Fibroblast of lung (primary cell): ENCODE measurements at regions not wholly inside any gene's neighbourhood (a gene's known extent, or its start where the extent isn't known, plus 50 kb on each side); places are given as distances from the start of the nearest gene placed in this dataset.
"Not testable (repeated sequence)": the region's sequence is repeated elsewhere in the genome, so short reads cannot be mapped to it uniquely, and the experiment has no call there.

Source experiments
- CTCF ChIP-seq, 2 donors: IDR thresholded peaks in 1 of 2; conservative IDR thresholded peaks in 1 of 2; 1 replicate in 1 of 2; 2 replicates in 1 of 2; pipeline ENCODE4 v1.5.1; 2011 to 2012; ENCODE audit warnings: low read length in 2 of 2, control low read depth in 1 of 2, inconsistent platforms in 1 of 2, low read depth in 1 of 2, mild to moderate bottlenecking in 1 of 2
- EZH2 ChIP-seq: IDR thresholded peaks from 2 replicates; pipeline ENCODE4 v1.5.1; 2012; ENCODE audit warnings: low read length, control low read depth, mild to moderate bottlenecking; ENCODE audit errors: missing control alignments

GRCh38 chr1:83180621-83181020 is 818.3 kb downstream of the TTLL7 start:
- not testable (repeated sequence) for TF ChIP-seq CTCF (conservative IDR thresholded peaks at IDR 0.05 in 1 of 2, IDR thresholded peaks at IDR 0.05 in 1 of 2; ENCODE audit: low read depth in 1 of 2, low read length in 2 of 2); EZH2
